Osteocyte (in vitro differentiated cells): ENCODE measurements at regions not wholly inside any gene's neighbourhood (a gene's known extent, or its start where the extent isn't known, plus 50 kb on each side); places are given as distances from the start of the nearest gene placed in this dataset.
A peak's percentile ranks its signal among the peaks of the same experiment; 100 is the strongest.

Experiments used
- DNase-seq: peaks from one replicate; pipeline ENCODE4 v3.0.0; 2021; ENCODE audit warnings: mixed read lengths; ENCODE audit not compliant: unreplicated experiment; ENCODE audit errors: extremely low spot score
- H3K27ac Mint-ChIP-seq: one replicate; pipeline ENCODE4 v1.8.0; 2021; ENCODE audit warnings: mild to moderate bottlenecking, mixed read lengths; ENCODE audit not compliant: unreplicated experiment
- H3K27me3 Mint-ChIP-seq: one replicate; pipeline ENCODE4 v1.8.0; 2021; ENCODE audit warnings: mixed read lengths; ENCODE audit not compliant: unreplicated experiment
- H3K36me3 Mint-ChIP-seq: one replicate; pipeline ENCODE4 v1.8.0; 2021; ENCODE audit warnings: mixed read lengths; ENCODE audit not compliant: unreplicated experiment
- H3K4me1 Mint-ChIP-seq: one replicate; pipeline ENCODE4 v1.8.0; 2021; ENCODE audit warnings: mixed read lengths; ENCODE audit not compliant: unreplicated experiment
- H3K4me3 Mint-ChIP-seq: one replicate; pipeline ENCODE4 v1.8.0; 2021; ENCODE audit warnings: mild to moderate bottlenecking, moderate library complexity, mixed read lengths; ENCODE audit not compliant: unreplicated experiment
- H3K9me3 Mint-ChIP-seq: one replicate; pipeline ENCODE4 v1.8.0; 2021; ENCODE audit warnings: mixed read lengths; ENCODE audit not compliant: unreplicated experiment
- CTCF ChIP-seq: fragments of 200-600 bp; sonication (generic); IDR thresholded peaks from 2 replicates; pipeline ENCODE4 v1.5.0; 2021; ENCODE audit warnings: antibody characterized with exemption, mild to moderate bottlenecking, moderate library complexity

- no peak for TF ChIP-seq CTCF
- Mint-ChIP-seq H3K4me3 (no peak overlapping the region), H3K9me3 (no peaks in the 10 kb centered on the region), H3K27ac (no peak overlapping the region), H3K27me3 (no peaks in the 10 kb centered on the region), H3K4me1 (peaks cover 21% of the 10 kb centered on the region), H3K36me3 (no peaks in the 10 kb centered on the region)
- no peak for DNase-seq
These were observed 68.0 kb upstream of the MBNL1 start for GRCh38 chr3:152200476-152201420.

DNA sequence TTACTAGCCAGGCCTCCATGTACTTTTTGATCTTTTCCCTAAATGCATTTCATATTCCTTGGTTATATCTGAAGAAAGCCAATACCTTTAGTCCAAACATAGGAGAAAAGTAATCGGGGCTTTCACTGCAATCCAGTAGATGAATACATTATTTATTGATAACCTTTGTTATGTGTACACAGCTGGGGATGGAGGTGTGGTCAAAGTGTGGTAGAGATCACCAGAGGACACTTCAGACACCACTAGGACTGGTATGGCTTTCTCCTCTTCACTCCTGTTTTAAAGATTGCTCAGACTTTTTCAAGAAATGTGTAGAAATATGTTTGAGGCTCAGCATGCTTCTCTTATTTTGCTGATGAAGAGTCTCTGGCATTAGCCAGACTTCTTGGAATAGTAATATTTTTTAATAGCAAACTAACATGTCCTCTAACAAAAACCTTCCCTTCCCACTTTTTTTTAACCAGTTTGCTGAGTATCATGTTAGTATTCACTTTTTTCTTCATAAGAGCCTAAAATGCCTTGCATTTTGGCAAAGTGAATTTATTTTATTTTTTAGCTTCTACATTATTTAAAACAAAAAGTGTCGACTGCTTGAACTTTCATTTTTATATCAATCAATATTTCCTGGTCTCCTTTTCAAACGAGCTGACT, 65.6 kb upstream of the MBNL1 start:
- Mint-ChIP-seq H3K4me1 (peaks cover 21% of the 10 kb centered on the region), H3K4me3 (no peak overlapping the region), H3K9me3 (no peaks in the 10 kb centered on the region), H3K27ac (peak overlapping the region; percentile 70), H3K27me3 (no peaks in the 10 kb centered on the region), H3K36me3 (peaks cover 4% of the 10 kb centered on the region)
- DNase-seq, result no peak
- no peak for TF ChIP-seq CTCF

- no peak for TF ChIP-seq CTCF
- no peaks in the 10 kb centered on the region for H3K27me3 Mint-ChIP-seq
- no peak for DNase-seq
- no peaks in the 10 kb centered on the region for H3K9me3 Mint-ChIP-seq
- H3K4me3 Mint-ChIP-seq, result no peak overlapping the region
- H3K27ac Mint-ChIP-seq, result peak overlapping the region; percentile 70
- peaks cover 21% of the 10 kb centered on the region for H3K4me1 Mint-ChIP-seq
- H3K36me3 Mint-ChIP-seq, result peaks cover 4% of the 10 kb centered on the region
These were observed 65.1 kb upstream of the MBNL1 start for GRCh38 chr3:152203652-152204051.

- no peaks in the 10 kb centered on the region for H3K9me3 Mint-ChIP-seq
- TF ChIP-seq CTCF, result no peak
- no peak for DNase-seq
- H3K4me1 Mint-ChIP-seq, result peaks cover 21% of the 10 kb centered on the region
- H3K4me3 Mint-ChIP-seq, result no peak overlapping the region
- H3K27me3 Mint-ChIP-seq, result no peaks in the 10 kb centered on the region
- H3K27ac Mint-ChIP-seq, result no peak overlapping the region
- peaks cover 4% of the 10 kb centered on the region for H3K36me3 Mint-ChIP-seq
These were observed 64.5 kb upstream of the MBNL1 start for GRCh38 chr3:152204218-152204617.

DNA sequence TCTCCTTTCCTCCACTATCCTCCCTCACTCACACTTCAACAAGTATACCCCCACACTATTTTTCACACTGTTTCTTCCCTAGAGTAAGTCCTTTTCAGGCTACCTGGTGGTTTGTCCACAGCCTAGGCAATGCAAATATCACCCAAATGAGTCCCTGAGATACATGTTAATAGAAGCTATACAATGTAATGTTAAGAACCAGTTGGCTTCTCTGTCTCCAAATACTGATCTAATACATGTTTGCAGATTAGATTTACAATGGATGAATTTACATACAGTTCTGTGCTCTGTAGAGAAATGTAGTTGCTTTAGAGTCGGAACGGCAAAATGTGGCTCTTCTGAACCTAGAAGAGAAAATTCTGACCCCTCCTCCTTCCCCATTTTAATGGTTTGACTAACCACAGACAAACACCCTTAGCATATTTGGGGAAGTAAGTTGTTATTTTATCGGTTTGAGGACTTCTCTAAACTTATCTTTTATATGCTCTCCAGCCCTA, 63.6 kb upstream of the MBNL1 start:
- Mint-ChIP-seq H3K27me3 (no peaks in the 10 kb centered on the region), H3K9me3 (no peaks in the 10 kb centered on the region), H3K36me3 (peaks cover 4% of the 10 kb centered on the region), H3K27ac (no peak overlapping the region), H3K4me3 (no peak overlapping the region), H3K4me1 (peaks cover 21% of the 10 kb centered on the region)
- no peak for TF ChIP-seq CTCF
- DNase-seq, result no peak
